ENCODE measurements at regions not wholly inside any gene's neighbourhood (a gene's known extent, or its start where the extent isn't known, plus 50 kb on each side); places are given as distances from the start of the nearest gene placed in this dataset.

DNA sequence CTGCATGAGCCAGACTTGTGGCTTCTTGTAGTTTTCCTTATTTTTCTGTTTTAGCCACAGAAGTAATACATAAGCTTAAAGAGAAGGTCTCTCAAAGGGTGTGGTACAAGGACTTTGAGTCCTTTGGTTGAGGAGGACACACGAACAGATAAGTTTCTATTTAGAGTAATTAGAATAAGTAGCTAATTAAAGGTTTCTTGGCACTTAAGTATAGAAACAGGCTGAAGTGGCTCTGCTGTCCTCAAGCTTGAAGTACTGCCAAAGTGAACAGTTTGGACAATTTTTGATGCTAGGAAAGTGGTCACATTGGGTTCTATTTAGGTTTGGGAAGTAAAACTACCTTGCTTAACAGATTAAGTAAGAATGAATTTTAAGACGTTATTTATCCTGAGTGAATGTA is 278.3 kb upstream of the MPDZ start:
- TF ChIP-seq EZH2 (optimal IDR thresholded peaks at IDR 0.05; ENCODE audit: low read depth, low read length) (no peak), EZH2phosphoT487 (IDR thresholded peaks at IDR 0.05; ENCODE audit: low read length) (no peak)
- Histone ChIP-seq H2AFZ (ENCODE audit: low read length) (no peak overlapping the region), H3K4me3 (ENCODE audit: low read length) (no peak overlapping the region), H3K27ac (ENCODE audit: low read length) (no peak overlapping the region), H3K79me2 (ENCODE audit: low read length) (no peaks in the 10 kb centered on the region), H4K20me1 (ENCODE audit: insufficient read depth, low read length) (no peaks in the 10 kb centered on the region), H3K4me1 (ENCODE audit: low read length) (no peaks in the 10 kb centered on the region), H3K27me3 (replicated peaks; ENCODE audit: insufficient read depth, low read length) (no peaks in the 10 kb centered on the region), H3K9me3 (replicated peaks; ENCODE audit: insufficient read depth, low read length) (no peaks in the 10 kb centered on the region), H3F3A (ENCODE audit: insufficient read depth, low read length) (no peaks in the 10 kb centered on the region), H3K9me2 (replicated peaks; ENCODE audit: insufficient read depth, low read length) (no peaks in the 10 kb centered on the region), H3K4me2 (ENCODE audit: low read depth, low read length) (no peak overlapping the region), H3K36me3 (replicated peaks; ENCODE audit: insufficient read depth, low read length) (no peaks in the 10 kb centered on the region), H3K9ac (ENCODE audit: low read length) (no peak overlapping the region)
- no peak for DNase-seq

GRCh38 chr9:13556656-13557055 is 277.2 kb upstream of the MPDZ start:
- Histone ChIP-seq H3K36me3 (replicated peaks; ENCODE audit: insufficient read depth, low read length) (no peaks in the 10 kb centered on the region), H3K9me3 (replicated peaks; ENCODE audit: insufficient read depth, low read length) (no peaks in the 10 kb centered on the region), H3F3A (ENCODE audit: insufficient read depth, low read length) (no peaks in the 10 kb centered on the region), H3K4me2 (ENCODE audit: low read depth, low read length) (no peak overlapping the region), H3K4me1 (ENCODE audit: low read length) (no peaks in the 10 kb centered on the region), H3K9ac (ENCODE audit: low read length) (no peak overlapping the region), H3K27me3 (replicated peaks; ENCODE audit: insufficient read depth, low read length) (no peaks in the 10 kb centered on the region), H3K27ac (ENCODE audit: low read length) (no peak overlapping the region), H2AFZ (ENCODE audit: low read length) (no peak overlapping the region), H3K79me2 (ENCODE audit: low read length) (no peaks in the 10 kb centered on the region), H4K20me1 (ENCODE audit: insufficient read depth, low read length) (no peaks in the 10 kb centered on the region), H3K9me2 (replicated peaks; ENCODE audit: insufficient read depth, low read length) (no peaks in the 10 kb centered on the region), H3K4me3 (ENCODE audit: low read length) (no peak overlapping the region)
- TF ChIP-seq EZH2 (optimal IDR thresholded peaks at IDR 0.05; ENCODE audit: low read depth, low read length): no peak
- TF ChIP-seq EZH2phosphoT487 (IDR thresholded peaks at IDR 0.05; ENCODE audit: low read length): no peak
- TF ChIP-seq CTCF (IDR thresholded peaks at IDR 0.05; ENCODE audit: low read length): no peak
- DNase-seq: no peak

GRCh38 chr9:13555989-13556500 is 276.6 kb upstream of the MPDZ start:
- Histone ChIP-seq H3K79me2 (ENCODE audit: low read length) (no peaks in the 10 kb centered on the region), H3K9me2 (replicated peaks; ENCODE audit: insufficient read depth, low read length) (no peaks in the 10 kb centered on the region), H3K36me3 (replicated peaks; ENCODE audit: insufficient read depth, low read length) (no peaks in the 10 kb centered on the region), H3K9ac (ENCODE audit: low read length) (no peak overlapping the region), H3K27me3 (replicated peaks; ENCODE audit: insufficient read depth, low read length) (no peaks in the 10 kb centered on the region), H3K4me1 (ENCODE audit: low read length) (no peaks in the 10 kb centered on the region), H4K20me1 (ENCODE audit: insufficient read depth, low read length) (no peaks in the 10 kb centered on the region), H3K4me3 (ENCODE audit: low read length) (no peak overlapping the region), H3F3A (ENCODE audit: insufficient read depth, low read length) (no peaks in the 10 kb centered on the region), H3K27ac (ENCODE audit: low read length) (no peak overlapping the region), H2AFZ (ENCODE audit: low read length) (no peak overlapping the region), H3K4me2 (ENCODE audit: low read depth, low read length) (no peak overlapping the region), H3K9me3 (replicated peaks; ENCODE audit: insufficient read depth, low read length) (no peaks in the 10 kb centered on the region)
- no peak for DNase-seq
- TF ChIP-seq EZH2 (optimal IDR thresholded peaks at IDR 0.05; ENCODE audit: low read depth, low read length): no peak
- TF ChIP-seq EZH2phosphoT487 (IDR thresholded peaks at IDR 0.05; ENCODE audit: low read length): no peak
- TF ChIP-seq CTCF (IDR thresholded peaks at IDR 0.05; ENCODE audit: low read length): no peak

DNA sequence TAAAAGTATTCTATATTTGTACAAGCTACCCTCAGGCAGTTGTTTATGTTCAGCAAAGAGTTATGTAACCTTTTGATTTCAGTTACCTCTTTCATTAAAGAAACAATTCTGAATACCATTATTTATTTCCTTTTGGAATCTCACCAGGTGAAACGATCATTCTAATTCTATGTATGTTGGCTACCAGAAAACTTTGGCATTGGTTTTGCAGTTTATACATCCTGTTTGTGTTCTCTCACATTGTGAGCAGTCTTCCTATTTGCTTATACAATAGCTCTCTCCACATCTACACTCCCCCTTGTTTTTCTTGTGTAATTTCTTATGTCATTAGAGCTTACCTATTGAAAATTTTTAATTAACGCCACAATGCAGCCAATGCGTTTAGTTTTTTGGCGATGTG is 276.0 kb upstream of the MPDZ start:
- no peaks in the 10 kb centered on the region for H3K36me3 ChIP-seq (replicated peaks; ENCODE audit: insufficient read depth, low read length)
- DNase-seq: no peak
- H3K79me2 ChIP-seq (ENCODE audit: low read length): no peaks in the 10 kb centered on the region
- no peaks in the 10 kb centered on the region for H4K20me1 ChIP-seq (ENCODE audit: insufficient read depth, low read length)
- H3K9me2 ChIP-seq (replicated peaks; ENCODE audit: insufficient read depth, low read length): no peaks in the 10 kb centered on the region
- TF ChIP-seq EZH2 (optimal IDR thresholded peaks at IDR 0.05; ENCODE audit: low read depth, low read length) (no peak), CTCF (IDR thresholded peaks at IDR 0.05; ENCODE audit: low read length) (no peak), EZH2phosphoT487 (IDR thresholded peaks at IDR 0.05; ENCODE audit: low read length) (no peak)
- no peaks in the 10 kb centered on the region for H3K4me1 ChIP-seq (ENCODE audit: low read length)
- H3F3A ChIP-seq (ENCODE audit: insufficient read depth, low read length): no peaks in the 10 kb centered on the region
- no peak overlapping the region for H3K4me3 ChIP-seq (ENCODE audit: low read length)
- H2AFZ ChIP-seq (ENCODE audit: low read length): no peak overlapping the region
- H3K4me2 ChIP-seq (ENCODE audit: low read depth, low read length): no peak overlapping the region
- no peaks in the 10 kb centered on the region for H3K9me3 ChIP-seq (replicated peaks; ENCODE audit: insufficient read depth, low read length)
- no peaks in the 10 kb centered on the region for H3K27me3 ChIP-seq (replicated peaks; ENCODE audit: insufficient read depth, low read length)
- H3K27ac ChIP-seq (ENCODE audit: low read length): no peak overlapping the region
- no peak overlapping the region for H3K9ac ChIP-seq (ENCODE audit: low read length)
